Natural killer cell (primary cell): ENCODE measurements at regions not wholly inside any gene's neighbourhood (a gene's known extent, or its start where the extent isn't known, plus 50 kb on each side); places are given as distances from the start of the nearest gene placed in this dataset.

ENCODE experiments used
- ATAC-seq, 3 donors: fragments of 150-1000 bp in 2 of 3; fragments of 200-7000 bp in 1 of 3; cut with Tn5 transposase; 1 replicate in 1 of 3; 2 replicates in 2 of 3; pipeline ENCODE4 v1.10.0; 2021; ENCODE audit warnings: mild to moderate bottlenecking in 2 of 3, moderate library complexity in 2 of 3
- DNase-seq, 2 donors: peaks; one replicate each; pipeline versions ENCODE4 v3.0.0 to v3.0.0-alpha.2; 2013 to 2021; ENCODE audit warnings: mixed read lengths in 1 of 2
- H3K27ac ChIP-seq: one replicate; pipeline ENCODE4 v1.5.1; 2013; ENCODE audit warnings: mild to moderate bottlenecking, low read length
- H3K27me3 ChIP-seq: one replicate; pipeline ENCODE4 v1.6.1; 2013; ENCODE audit warnings: low read length; ENCODE audit not compliant: control insufficient read depth, insufficient read depth
- H3K36me3 ChIP-seq: one replicate; pipeline ENCODE4 v1.6.1; 2013; ENCODE audit warnings: low read length; ENCODE audit not compliant: control insufficient read depth, insufficient read depth
- H3K4me1 ChIP-seq: one replicate; pipeline ENCODE4 v1.6.1; 2013; ENCODE audit warnings: low read length; ENCODE audit not compliant: control insufficient read depth, insufficient read depth
- H3K4me3 ChIP-seq: one replicate; pipeline ENCODE4 v1.5.1; 2013; ENCODE audit warnings: low read length
- H3K9me3 ChIP-seq: one replicate; pipeline ENCODE4 v1.6.1; 2013; ENCODE audit warnings: low read length; ENCODE audit not compliant: control insufficient read depth, insufficient read depth
- H3K27ac Mint-ChIP-seq, 2 donors: one replicate each; pipeline ENCODE4 v1.8.0; 2022; ENCODE audit warnings: mild to moderate bottlenecking in 2 of 2, mixed read lengths in 2 of 2, moderate library complexity in 1 of 2
- H3K27me3 Mint-ChIP-seq, 2 donors: one replicate each; pipeline ENCODE4 v1.8.0; 2022; ENCODE audit warnings: low read depth in 2 of 2, mixed read lengths in 2 of 2
- H3K36me3 Mint-ChIP-seq: one replicate; pipeline ENCODE4 v1.8.0; 2022; ENCODE audit warnings: mixed read lengths
- H3K4me1 Mint-ChIP-seq, 2 donors: one replicate each; pipeline ENCODE4 v1.8.0; 2022; ENCODE audit warnings: mixed read lengths in 2 of 2
- H3K4me3 Mint-ChIP-seq: one replicate; pipeline ENCODE4 v1.8.0; 2022; ENCODE audit warnings: mild to moderate bottlenecking, moderate library complexity, mixed read lengths
- H3K9me3 Mint-ChIP-seq, 2 donors: one replicate each; pipeline ENCODE4 v1.8.0; 2022; ENCODE audit warnings: mixed read lengths in 2 of 2
- CTCF ChIP-seq: fragments of 200-600 bp; IDR thresholded peaks from one replicate; pipeline ENCODE4 v1.8.0; 2022; ENCODE audit warnings: antibody characterized with exemption
- WGBS: methylation state at CpG from one replicate; pipeline ENCODE4 v1.1.7; 2013; ENCODE audit warnings: missing lambda C conversion rate; ENCODE audit not compliant: insufficient coverage; 5-methylcytosine and 5-hydroxymethylcytosine counted together
- intact Hi-C: fragments of 100-400 bp; cut with micrococcal nuclease; formaldehyde crosslinking; loops from one replicate; pipeline ENCODE4 v1.14.2; 2022

- Histone ChIP-seq H3K9me3 (no peaks in the 10 kb centered on the region), H3K4me3 (no peak overlapping the region), H3K4me1 (no peaks in the 10 kb centered on the region), H3K27me3 (no peaks in the 10 kb centered on the region), H3K27ac (no peak overlapping the region), H3K36me3 (no peaks in the 10 kb centered on the region)
- no peak for ATAC-seq
- no peaks in the 10 kb centered on the region for H3K9me3 Mint-ChIP-seq
- no peak overlapping the region for H3K27ac Mint-ChIP-seq
- H3K36me3 Mint-ChIP-seq = no peaks in the 10 kb centered on the region
- intact Hi-C loops = no loop called here
- H3K27me3 Mint-ChIP-seq = peaks cover 0 to 4% of the 10 kb centered on the region in 2 donors
- no peak for DNase-seq
- H3K4me3 Mint-ChIP-seq = no peak overlapping the region
- TF ChIP-seq CTCF = no peak
- WGBS = 59% methylated on average over 1 of the region's 2 CpGs
- H3K4me1 Mint-ChIP-seq = no peaks in the 10 kb centered on the region
These were observed 175.0 kb upstream of the LMNTD1 start for GRCh38 chr12:25728056-25728595.

- intact Hi-C loops = no loop called here
- no peak for ATAC-seq
- TF ChIP-seq CTCF = no peak
These were observed 177.6 kb upstream of the LMNTD1 start for GRCh38 chr12:25730489-25731349.

DNA sequence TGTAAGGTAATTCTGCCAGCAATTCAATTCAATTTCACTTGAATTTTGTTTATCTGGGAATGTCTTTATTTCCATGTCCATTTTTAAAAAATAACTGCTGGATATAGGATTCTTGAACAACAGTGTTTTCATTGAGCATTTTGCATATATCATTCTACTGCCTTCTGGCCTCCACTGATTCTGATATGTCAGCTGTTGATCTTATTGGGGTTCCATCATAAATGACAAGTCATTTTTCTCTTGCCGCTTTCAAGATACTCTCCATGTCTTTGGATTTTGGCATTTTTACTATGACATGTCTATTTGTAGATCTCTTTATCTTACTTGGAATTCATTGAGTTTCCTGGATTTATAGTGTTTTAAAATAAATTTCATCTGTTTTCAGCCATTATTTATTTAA lies 180.5 kb upstream of the LMNTD1 start:
- no peak overlapping the region for H3K27ac Mint-ChIP-seq
- Histone ChIP-seq H3K36me3 (no peaks in the 10 kb centered on the region), H3K9me3 (no peaks in the 10 kb centered on the region), H3K4me3 (no peak overlapping the region), H3K27ac (no peak overlapping the region), H3K27me3 (no peaks in the 10 kb centered on the region), H3K4me1 (no peaks in the 10 kb centered on the region)
- intact Hi-C loops = no loop called here
- DNase-seq = no peak
- WGBS = no CpG with 5 or more reads among the region's 1 CpG
- no peak for TF ChIP-seq CTCF
- peaks cover 0 to 2% of the 10 kb centered on the region in 2 donors for H3K9me3 Mint-ChIP-seq
- no peak for ATAC-seq
- H3K27me3 Mint-ChIP-seq = no peaks in the 10 kb centered on the region
- no peak overlapping the region for H3K4me3 Mint-ChIP-seq
- no peaks in the 10 kb centered on the region for H3K36me3 Mint-ChIP-seq
- no peaks in the 10 kb centered on the region for H3K4me1 Mint-ChIP-seq

More at GRCh38 chr12:25730489-25731349, 177.6 kb upstream of the LMNTD1 start:
- no peak for DNase-seq
- Mint-ChIP-seq H3K9me3 (no peaks in the 10 kb centered on the region), H3K27ac (no peak overlapping the region), H3K4me1 (no peaks in the 10 kb centered on the region), H3K36me3 (no peaks in the 10 kb centered on the region), H3K27me3 (no peaks in the 10 kb centered on the region), H3K4me3 (no peak overlapping the region)
- Histone ChIP-seq H3K4me1 (no peaks in the 10 kb centered on the region), H3K9me3 (no peaks in the 10 kb centered on the region), H3K4me3 (no peak overlapping the region), H3K27me3 (no peaks in the 10 kb centered on the region), H3K36me3 (no peaks in the 10 kb centered on the region), H3K27ac (no peak overlapping the region)
- 28% methylated on average over 5 of the region's 5 CpGs for WGBS
